GM23338 (cell line): ENCODE measurements at regions not wholly inside any gene's neighbourhood (a gene's known extent, or its start where the extent isn't known, plus 50 kb on each side); places are given as distances from the start of the nearest gene placed in this dataset.

Source experiments
- EZH2 ChIP-seq: fragments of 200-600 bp; sonication (generic); IDR thresholded peaks from one replicate; pipeline ENCODE4 v1.8.0; 2017; ENCODE audit warnings: antibody characterized with exemption, mild to moderate bottlenecking, low read depth; ENCODE audit not compliant: unreplicated experiment
- EZH2phosphoT487 ChIP-seq: fragments of 200-600 bp; sonication (generic); IDR thresholded peaks from one replicate; pipeline ENCODE4 v1.8.1; 2018; ENCODE audit warnings: antibody characterized with exemption; ENCODE audit not compliant: unreplicated experiment
- POLR2AphosphoS5 ChIP-seq: IDR thresholded peaks from 2 replicates; pipeline ENCODE4 v1.6.1; 2016; ENCODE audit warnings: antibody characterized with exemption, low read depth
- TF ChIP-seq, protein P1 (sequence below), 2 experiments: fragments of 200-600 bp in 1 of 2; sonication (generic) in 1 of 2; conservative IDR thresholded peaks; 2 replicates each; pipeline versions ENCODE4 v1.5.1 to v1.6.1; 2016 to 2017; ENCODE audit warnings: antibody characterized with exemption in 2 of 2, low read depth in 2 of 2, mild to moderate bottlenecking in 2 of 2, moderate library complexity in 1 of 2

DNA sequence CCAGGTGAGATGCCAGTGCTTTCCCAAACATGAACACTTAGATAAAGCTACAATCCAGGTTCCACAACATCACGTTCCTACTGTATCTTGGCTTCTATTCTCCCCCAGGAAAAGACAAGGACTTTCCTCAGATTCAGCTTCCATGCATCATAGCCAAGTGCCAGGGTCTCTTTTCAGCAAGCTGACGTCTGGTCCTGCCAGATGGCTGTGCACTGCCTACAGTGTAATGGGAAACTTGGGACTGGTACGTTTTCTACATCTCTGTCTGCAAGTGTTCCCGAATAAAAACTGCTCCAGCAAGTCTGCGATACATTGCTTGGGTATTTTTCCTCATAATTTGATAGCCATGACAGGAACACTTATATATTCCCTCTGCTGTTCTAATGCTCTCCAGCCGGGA, 412.5 kb downstream of the FAM181B start:
- TF ChIP-seq, protein P1, sequence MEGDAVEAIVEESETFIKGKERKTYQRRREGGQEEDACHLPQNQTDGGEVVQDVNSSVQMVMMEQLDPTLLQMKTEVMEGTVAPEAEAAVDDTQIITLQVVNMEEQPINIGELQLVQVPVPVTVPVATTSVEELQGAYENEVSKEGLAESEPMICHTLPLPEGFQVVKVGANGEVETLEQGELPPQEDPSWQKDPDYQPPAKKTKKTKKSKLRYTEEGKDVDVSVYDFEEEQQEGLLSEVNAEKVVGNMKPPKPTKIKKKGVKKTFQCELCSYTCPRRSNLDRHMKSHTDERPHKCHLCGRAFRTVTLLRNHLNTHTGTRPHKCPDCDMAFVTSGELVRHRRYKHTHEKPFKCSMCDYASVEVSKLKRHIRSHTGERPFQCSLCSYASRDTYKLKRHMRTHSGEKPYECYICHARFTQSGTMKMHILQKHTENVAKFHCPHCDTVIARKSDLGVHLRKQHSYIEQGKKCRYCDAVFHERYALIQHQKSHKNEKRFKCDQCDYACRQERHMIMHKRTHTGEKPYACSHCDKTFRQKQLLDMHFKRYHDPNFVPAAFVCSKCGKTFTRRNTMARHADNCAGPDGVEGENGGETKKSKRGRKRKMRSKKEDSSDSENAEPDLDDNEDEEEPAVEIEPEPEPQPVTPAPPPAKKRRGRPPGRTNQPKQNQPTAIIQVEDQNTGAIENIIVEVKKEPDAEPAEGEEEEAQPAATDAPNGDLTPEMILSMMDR (conservative IDR thresholded peaks at IDR 0.05; ENCODE audit: low read depth in 2 of 2), result no peak
- TF ChIP-seq EZH2 (no peak), EZH2phosphoT487 (no peak), POLR2AphosphoS5 (no peak)
